ENCODE measurements at regions not wholly inside any gene's neighbourhood (a gene's known extent, or its start where the extent isn't known, plus 50 kb on each side); places are given as distances from the start of the nearest gene placed in this dataset.

DNA sequence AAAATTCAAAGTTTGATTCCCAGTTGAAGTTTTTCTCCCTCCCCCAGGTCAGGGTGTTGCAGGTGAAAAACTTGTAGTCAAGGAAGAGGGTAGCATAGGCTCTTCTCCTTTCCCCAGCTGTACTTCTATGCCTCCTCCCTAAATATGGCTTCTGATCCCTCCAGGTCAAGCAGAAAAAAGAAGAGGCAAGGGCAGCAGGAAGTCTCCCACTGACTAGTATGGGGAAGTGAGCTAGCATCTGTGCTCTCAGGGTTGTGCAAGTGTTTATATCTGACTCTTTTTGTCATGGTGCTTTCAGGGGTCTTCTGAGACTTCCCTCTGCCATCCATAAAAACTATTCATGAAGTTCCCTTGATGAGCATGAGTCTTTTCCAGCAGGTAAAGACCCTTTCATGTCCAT lies 76.0 kb downstream of the ATPSCKMT start:
- Histone ChIP-seq H3K4me1 (ENCODE audit: control insufficient read depth in 1 of 2, insufficient read depth in 2 of 2, low read length in 2 of 2) (no peaks in the 10 kb centered on the region), H3K9me3 (ENCODE audit: control insufficient read depth, low read length) (no peaks in the 10 kb centered on the region), H3K36me3 (ENCODE audit: control insufficient read depth in 1 of 2, insufficient read depth in 2 of 2, low read length in 1 of 2) (no peaks in the 10 kb centered on the region), H3K27ac (ENCODE audit: low read depth in 1 of 2, low read length in 2 of 2) (no peak overlapping the region), H3K27me3 (ENCODE audit: control insufficient read depth in 1 of 2, insufficient read depth in 2 of 2, low read length in 1 of 2) (no peaks in the 10 kb centered on the region), H3K4me3 (ENCODE audit: low read length in 2 of 2) (no peak overlapping the region)
- intact Hi-C loops (cut with DNase I): no loop called here
- ATAC-seq (ENCODE audit: low FRiP score) (no peak), DNase-seq (no peak)

DNA sequence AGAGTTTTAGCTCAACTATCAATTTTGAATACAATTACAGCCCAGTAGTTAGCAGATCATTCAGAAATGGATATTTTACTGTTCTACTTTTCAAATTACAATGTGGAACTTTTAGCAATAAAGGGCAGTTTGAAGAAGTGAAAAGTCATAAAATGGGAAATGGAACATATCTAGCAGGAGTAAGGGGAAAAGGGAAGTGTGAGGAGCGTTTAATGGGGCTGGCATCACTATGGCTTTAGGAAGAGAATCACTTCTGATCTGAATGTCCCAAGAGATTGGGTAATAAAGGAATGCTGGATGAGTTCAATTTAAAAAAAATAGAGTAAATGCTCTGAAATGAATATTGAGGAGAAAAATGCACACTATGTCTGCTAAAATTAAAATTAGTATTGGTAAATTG lies 77.4 kb downstream of the ATPSCKMT start:
- ATAC-seq (ENCODE audit: low FRiP score): no peak
- intact Hi-C loops (cut with DNase I): no loop called here
- no peaks in the 10 kb centered on the region for H3K4me1 ChIP-seq (ENCODE audit: control insufficient read depth in 1 of 2, insufficient read depth in 2 of 2, low read length in 2 of 2)
- H3K27ac ChIP-seq (ENCODE audit: low read depth in 1 of 2, low read length in 2 of 2): no peak overlapping the region
- no peaks in the 10 kb centered on the region for H3K36me3 ChIP-seq (ENCODE audit: control insufficient read depth in 1 of 2, insufficient read depth in 2 of 2, low read length in 1 of 2)
- 72 to 79% methylated on average over 1 of the region's 1 CpG for WGBS, 2 donors
- no peaks in the 10 kb centered on the region for H3K9me3 ChIP-seq (ENCODE audit: control insufficient read depth, low read length)
- H3K27me3 ChIP-seq (ENCODE audit: control insufficient read depth in 1 of 2, insufficient read depth in 2 of 2, low read length in 1 of 2): no peaks in the 10 kb centered on the region
- DNase-seq: no peak
- H3K4me3 ChIP-seq (ENCODE audit: low read length in 2 of 2): no peak overlapping the region

DNA sequence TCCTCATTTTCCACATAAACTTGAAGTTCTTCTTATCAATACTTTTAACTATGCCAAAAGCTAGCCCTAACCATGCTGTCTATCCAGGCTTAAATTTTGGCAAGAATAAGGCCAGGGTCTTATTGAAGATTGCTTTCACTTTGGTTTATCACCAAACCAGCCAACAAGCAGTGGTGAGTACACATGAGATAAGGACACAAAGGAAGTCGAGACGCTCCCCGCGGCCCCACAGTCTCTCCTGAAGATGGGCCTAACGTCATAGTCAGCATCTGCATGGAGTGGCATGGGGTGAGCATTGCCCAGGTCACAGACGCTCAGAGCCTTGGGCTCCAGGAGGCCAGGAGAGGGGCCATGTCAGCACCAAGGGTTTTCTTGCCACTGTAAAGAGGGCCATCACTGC lies 80.3 kb downstream of the ATPSCKMT start:
- WGBS, 2 donors: 91 to 93% methylated on average over 6 of the region's 6 CpGs
- no peak overlapping the region for H3K27ac ChIP-seq (ENCODE audit: low read depth in 1 of 2, low read length in 2 of 2)
- no peaks in the 10 kb centered on the region for H3K27me3 ChIP-seq (ENCODE audit: control insufficient read depth in 1 of 2, insufficient read depth in 2 of 2, low read length in 1 of 2)
- DNase-seq (no peak), ATAC-seq (ENCODE audit: low FRiP score) (peak; percentile 33)
- no peaks in the 10 kb centered on the region for H3K36me3 ChIP-seq (ENCODE audit: control insufficient read depth in 1 of 2, insufficient read depth in 2 of 2, low read length in 1 of 2)
- H3K9me3 ChIP-seq (ENCODE audit: control insufficient read depth, low read length): peaks cover 5% of the 10 kb centered on the region
- H3K4me3 ChIP-seq (ENCODE audit: low read length in 2 of 2): no peak overlapping the region
- intact Hi-C loops (cut with DNase I): no loop called here
- no peaks in the 10 kb centered on the region for H3K4me1 ChIP-seq (ENCODE audit: control insufficient read depth in 1 of 2, insufficient read depth in 2 of 2, low read length in 2 of 2)

DNA sequence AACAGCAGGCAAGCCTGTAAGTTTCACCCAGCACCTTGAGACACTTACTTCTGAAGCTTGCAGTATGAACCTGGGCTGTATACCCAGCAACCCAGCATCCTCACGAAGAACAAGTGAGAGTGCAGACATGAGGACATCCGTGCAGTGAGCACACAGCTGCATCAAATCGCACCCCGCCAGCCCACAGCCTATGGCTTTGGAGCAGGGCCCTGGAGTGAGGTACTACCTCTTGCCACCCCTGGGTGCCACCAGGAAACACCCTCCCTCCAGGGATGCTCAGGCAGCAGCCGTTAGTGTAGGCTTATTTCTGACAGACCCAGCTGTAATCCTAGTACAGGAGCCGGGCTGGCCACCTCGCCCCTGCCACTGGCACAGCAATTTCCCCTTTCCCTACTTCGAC lies 81.4 kb downstream of the ATPSCKMT start:
- ATAC-seq (ENCODE audit: low FRiP score): peak; percentile 34
- intact Hi-C loops (cut with DNase I): no loop called here
- DNase-seq: no peak
- WGBS, 2 donors: 79 to 87% methylated on average over 8 of the region's 8 CpGs
- H3K9me3 ChIP-seq (ENCODE audit: control insufficient read depth, low read length): peaks cover 7% of the 10 kb centered on the region
- H3K36me3 ChIP-seq (ENCODE audit: control insufficient read depth in 1 of 2, insufficient read depth in 2 of 2, low read length in 1 of 2): no peaks in the 10 kb centered on the region
- H3K4me1 ChIP-seq (ENCODE audit: control insufficient read depth in 1 of 2, insufficient read depth in 2 of 2, low read length in 2 of 2): no peaks in the 10 kb centered on the region
- no peaks in the 10 kb centered on the region for H3K27me3 ChIP-seq (ENCODE audit: control insufficient read depth in 1 of 2, insufficient read depth in 2 of 2, low read length in 1 of 2)
- H3K27ac ChIP-seq (ENCODE audit: low read depth in 1 of 2, low read length in 2 of 2): no peak overlapping the region
- H3K4me3 ChIP-seq (ENCODE audit: low read length in 2 of 2): no peak overlapping the region

DNA sequence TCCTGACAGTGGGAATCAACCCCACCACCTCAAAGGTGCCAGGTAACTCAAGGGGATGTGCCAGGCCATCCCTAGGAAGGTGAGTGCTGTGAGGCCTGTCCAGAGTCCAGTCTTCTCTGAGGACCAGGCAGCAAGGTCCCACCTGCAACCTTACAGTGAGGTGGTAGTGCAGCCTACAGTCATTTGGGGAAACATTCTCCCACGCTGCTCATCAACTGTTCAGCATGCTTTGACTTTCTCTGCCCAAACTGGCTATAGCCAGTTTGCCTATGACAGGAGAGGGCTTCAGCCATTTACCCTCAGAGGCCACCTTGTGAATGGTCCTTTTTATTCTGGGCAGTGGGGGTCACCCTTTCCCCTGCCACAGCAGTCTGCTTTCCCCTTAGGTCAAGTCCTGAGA lies 81.9 kb downstream of the ATPSCKMT start:
- Histone ChIP-seq H3K4me1 (ENCODE audit: control insufficient read depth in 1 of 2, insufficient read depth in 2 of 2, low read length in 2 of 2) (no peaks in the 10 kb centered on the region), H3K9me3 (ENCODE audit: control insufficient read depth, low read length) (peaks cover 7% of the 10 kb centered on the region), H3K27ac (ENCODE audit: low read depth in 1 of 2, low read length in 2 of 2) (no peak overlapping the region), H3K4me3 (ENCODE audit: low read length in 2 of 2) (no peak overlapping the region), H3K36me3 (ENCODE audit: control insufficient read depth in 1 of 2, insufficient read depth in 2 of 2, low read length in 1 of 2) (no peaks in the 10 kb centered on the region), H3K27me3 (ENCODE audit: control insufficient read depth in 1 of 2, insufficient read depth in 2 of 2, low read length in 1 of 2) (no peaks in the 10 kb centered on the region)
- 88 to 91% methylated on average over 1 of the region's 1 CpG for WGBS, 2 donors
- ATAC-seq (ENCODE audit: low FRiP score) (no peak), DNase-seq (no peak)
- intact Hi-C loops (cut with DNase I): no loop called here

DNA sequence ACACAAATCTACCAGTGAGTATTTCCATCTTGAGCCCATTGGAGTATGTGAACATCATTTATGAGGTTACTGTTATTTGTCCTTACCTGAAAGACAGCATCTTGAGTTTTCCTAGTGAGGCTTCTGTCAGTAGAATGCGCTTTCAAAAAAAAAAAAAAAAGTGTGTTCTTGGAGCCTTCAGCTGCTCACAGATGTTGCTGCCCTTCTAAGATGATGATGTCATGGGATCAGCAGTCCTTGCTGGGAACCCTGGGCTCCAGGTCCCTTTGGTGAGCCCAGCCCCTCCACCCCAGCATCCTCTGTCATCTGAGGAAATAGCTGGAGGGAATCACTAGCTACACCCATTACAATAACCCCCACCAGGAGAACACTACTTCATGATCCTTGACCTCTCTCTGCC lies 83.3 kb downstream of the ATPSCKMT start:
- Histone ChIP-seq H3K4me3 (ENCODE audit: low read length in 2 of 2) (no peak overlapping the region), H3K9me3 (ENCODE audit: control insufficient read depth, low read length) (peaks cover 8% of the 10 kb centered on the region), H3K4me1 (ENCODE audit: control insufficient read depth in 1 of 2, insufficient read depth in 2 of 2, low read length in 2 of 2) (no peaks in the 10 kb centered on the region), H3K27ac (ENCODE audit: low read depth in 1 of 2, low read length in 2 of 2) (no peak overlapping the region), H3K27me3 (ENCODE audit: control insufficient read depth in 1 of 2, insufficient read depth in 2 of 2, low read length in 1 of 2) (no peaks in the 10 kb centered on the region), H3K36me3 (ENCODE audit: control insufficient read depth in 1 of 2, insufficient read depth in 2 of 2, low read length in 1 of 2) (no peaks in the 10 kb centered on the region)
- no peak for DNase-seq
- no peak for ATAC-seq (ENCODE audit: low FRiP score)
- intact Hi-C loops (cut with DNase I): no loop called here
- WGBS, 2 donors: 91 to 95% methylated on average over 1 of the region's 1 CpG

DNA sequence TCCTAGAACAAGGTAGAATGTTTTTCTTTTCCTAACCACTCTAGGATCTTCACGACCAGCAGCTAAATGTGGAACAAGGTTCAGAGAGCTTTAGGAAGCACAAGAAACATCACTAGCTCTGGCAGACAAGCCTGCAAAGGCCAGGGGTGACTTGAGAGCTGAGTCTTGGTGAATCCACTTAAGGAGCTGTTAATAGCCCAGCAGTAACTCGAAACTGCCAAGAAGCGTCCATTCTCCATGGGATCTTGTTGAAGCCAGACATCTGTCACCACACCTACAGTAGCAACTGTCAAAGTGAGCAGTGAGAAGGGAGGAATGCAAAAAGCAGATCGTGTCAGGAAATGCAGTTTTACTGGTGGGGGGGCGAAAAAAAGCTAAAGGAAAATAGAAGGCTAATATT lies 87.2 kb downstream of the ATPSCKMT start:
- DNase-seq (no peak), ATAC-seq (ENCODE audit: low FRiP score) (no peak)
- no peaks in the 10 kb centered on the region for H3K36me3 ChIP-seq (ENCODE audit: control insufficient read depth in 1 of 2, insufficient read depth in 2 of 2, low read length in 1 of 2)
- intact Hi-C loops (cut with DNase I): no loop called here
- H3K4me3 ChIP-seq (ENCODE audit: low read length in 2 of 2): no peak overlapping the region
- no peak overlapping the region for H3K27ac ChIP-seq (ENCODE audit: low read depth in 1 of 2, low read length in 2 of 2)
- peaks cover 8% of the 10 kb centered on the region for H3K9me3 ChIP-seq (ENCODE audit: control insufficient read depth, low read length)
- H3K4me1 ChIP-seq (ENCODE audit: control insufficient read depth in 1 of 2, insufficient read depth in 2 of 2, low read length in 2 of 2): no peaks in the 10 kb centered on the region
- no peaks in the 10 kb centered on the region for H3K27me3 ChIP-seq (ENCODE audit: control insufficient read depth in 1 of 2, insufficient read depth in 2 of 2, low read length in 1 of 2)
- WGBS, 2 donors: 45% methylated on average over 5 of the region's 5 CpGs

DNA sequence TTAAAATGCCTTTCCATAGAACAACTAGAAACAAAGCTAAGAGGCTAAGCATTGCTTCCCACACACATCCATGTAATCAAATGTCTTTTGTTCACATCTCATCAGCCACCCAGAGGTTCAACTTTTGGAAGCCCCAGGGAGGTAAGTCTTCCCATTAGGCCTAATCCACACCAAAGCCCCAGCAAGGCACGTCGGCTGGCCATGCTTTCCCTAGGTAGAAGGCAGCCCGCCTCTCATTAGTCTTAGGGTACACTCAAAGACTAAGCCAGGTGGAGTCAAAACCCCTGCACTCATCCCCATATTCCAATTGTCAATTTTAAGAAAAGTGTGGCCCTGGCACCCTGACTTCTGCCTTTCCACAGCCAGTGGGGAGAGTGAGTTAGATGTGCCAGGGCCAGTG lies 87.9 kb downstream of the ATPSCKMT start:
- ATAC-seq (ENCODE audit: low FRiP score) (no peak), DNase-seq (no peak)
- intact Hi-C loops (cut with DNase I): no loop called here
- H3K4me3 ChIP-seq (ENCODE audit: low read length in 2 of 2): no peak overlapping the region
- H3K27me3 ChIP-seq (ENCODE audit: control insufficient read depth in 1 of 2, insufficient read depth in 2 of 2, low read length in 1 of 2): no peaks in the 10 kb centered on the region
- 84 to 95% methylated on average over 3 of the region's 3 CpGs for WGBS, 2 donors
- H3K36me3 ChIP-seq (ENCODE audit: control insufficient read depth in 1 of 2, insufficient read depth in 2 of 2, low read length in 1 of 2): no peaks in the 10 kb centered on the region
- H3K9me3 ChIP-seq (ENCODE audit: control insufficient read depth, low read length): peaks cover 8% of the 10 kb centered on the region
- H3K4me1 ChIP-seq (ENCODE audit: control insufficient read depth in 1 of 2, insufficient read depth in 2 of 2, low read length in 2 of 2): no peaks in the 10 kb centered on the region
- H3K27ac ChIP-seq (ENCODE audit: low read depth in 1 of 2, low read length in 2 of 2): no peak overlapping the region

DNA sequence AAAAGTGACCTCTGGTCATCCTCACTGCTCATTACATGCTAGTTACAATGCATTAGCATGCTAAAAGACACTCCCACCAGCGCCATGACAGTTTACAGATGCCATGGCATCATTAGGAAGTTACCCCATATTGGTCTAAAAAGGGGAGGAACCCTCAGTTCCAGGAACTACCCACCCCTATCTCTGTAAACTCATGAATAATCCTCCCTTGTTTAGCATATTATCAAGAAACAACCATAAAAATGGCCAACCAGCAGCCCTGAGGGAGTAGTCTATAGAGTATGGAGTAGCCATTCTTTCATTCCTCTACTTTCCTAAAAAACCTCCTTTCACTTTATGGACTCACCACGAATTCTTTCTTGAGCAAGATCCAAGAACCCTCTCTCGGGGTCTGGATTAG lies 89.4 kb downstream of the ATPSCKMT start:
- Histone ChIP-seq H3K27me3 (ENCODE audit: control insufficient read depth in 1 of 2, insufficient read depth in 2 of 2, low read length in 1 of 2) (no peaks in the 10 kb centered on the region), H3K27ac (ENCODE audit: low read depth in 1 of 2, low read length in 2 of 2) (no peak overlapping the region), H3K9me3 (ENCODE audit: control insufficient read depth, low read length) (peaks cover 6% of the 10 kb centered on the region), H3K36me3 (ENCODE audit: control insufficient read depth in 1 of 2, insufficient read depth in 2 of 2, low read length in 1 of 2) (no peaks in the 10 kb centered on the region), H3K4me1 (ENCODE audit: control insufficient read depth in 1 of 2, insufficient read depth in 2 of 2, low read length in 2 of 2) (no peaks in the 10 kb centered on the region), H3K4me3 (ENCODE audit: low read length in 2 of 2) (no peak overlapping the region)
- DNase-seq (no peak), ATAC-seq (ENCODE audit: low FRiP score) (no peak)
- WGBS, 2 donors: 91 to 93% methylated on average over 3 of the region's 3 CpGs
- intact Hi-C loops (cut with DNase I): no loop called here

DNA sequence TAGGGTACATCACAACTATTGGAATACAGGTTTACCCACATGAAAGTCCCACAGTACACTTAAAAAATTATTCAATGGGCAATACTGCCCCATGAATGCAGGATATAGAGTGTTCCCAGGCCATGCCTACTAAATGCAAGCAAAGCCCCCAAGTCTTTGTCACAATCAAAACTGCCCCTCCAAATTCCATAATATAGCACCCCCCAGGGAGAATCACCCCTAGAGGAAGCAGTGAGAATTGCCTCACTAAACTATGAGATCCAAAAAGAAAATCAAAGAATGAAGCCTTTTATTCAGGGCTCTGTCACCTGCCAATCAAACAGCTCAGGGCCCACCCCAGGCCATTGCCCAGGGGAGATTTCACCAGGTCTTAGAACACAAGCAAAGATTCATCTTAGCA lies 90.8 kb downstream of the ATPSCKMT start:
- Histone ChIP-seq H3K4me3 (ENCODE audit: low read length in 2 of 2) (no peak overlapping the region), H3K27ac (ENCODE audit: low read depth in 1 of 2, low read length in 2 of 2) (no peak overlapping the region), H3K36me3 (ENCODE audit: control insufficient read depth in 1 of 2, insufficient read depth in 2 of 2, low read length in 1 of 2) (no peaks in the 10 kb centered on the region), H3K9me3 (ENCODE audit: control insufficient read depth, low read length) (peaks cover 3% of the 10 kb centered on the region), H3K27me3 (ENCODE audit: control insufficient read depth in 1 of 2, insufficient read depth in 2 of 2, low read length in 1 of 2) (no peaks in the 10 kb centered on the region), H3K4me1 (ENCODE audit: control insufficient read depth in 1 of 2, insufficient read depth in 2 of 2, low read length in 2 of 2) (no peaks in the 10 kb centered on the region)
- no peak for DNase-seq
- intact Hi-C loops (cut with DNase I): no loop called here
- ATAC-seq (ENCODE audit: low FRiP score): no peak

Measured in aorta (tissue), 5 donors.